SK-N-SH (cell line): ENCODE measurements at regions not wholly inside any gene's neighbourhood (a gene's known extent, or its start where the extent isn't known, plus 50 kb on each side); places are given as distances from the start of the nearest gene placed in this dataset.

Source experiments
- CTCF ChIA-PET: fragments of 300-600, 350-600 bp; formaldehyde crosslinking; extraction: SDS; loops from one replicate; lab custom pipeline; 2021; lab: Yijun Ruan, JAX
- POLR2A ChIA-PET: fragments of 350-600 bp; sonication (Branson Sonifier 250); formaldehyde crosslinking; extraction: SDS; loops from one replicate; lab custom pipeline; 2020; ENCODE audit warnings: antibody characterized with exemption, inconsistent platforms; lab: Yijun Ruan, JAX
- DNase-seq: peaks from one replicate; pipeline ENCODE4 v3.0.0; 2012
- H2AFZ ChIP-seq: fragments of 200-600 bp; sonication (generic); 2 replicates; pipeline ENCODE4 v1.8.1; 2016; ENCODE audit warnings: antibody characterized with exemption, mild to moderate bottlenecking, low read depth
- H3F3A ChIP-seq: fragments of 200-600 bp; sonication (generic); replicated peaks from 2 replicates; pipeline ENCODE3; 2016; ENCODE audit warnings: antibody characterized with exemption, mild to moderate bottlenecking; ENCODE audit not compliant: insufficient read depth
- H3K27ac ChIP-seq, 2 experiments: fragments of 200-500 bp in 1 of 2; fragments of 200-600 bp in 1 of 2; sonication (Bioruptor generic) in 1 of 2; sonication (generic), shearing (Covaris generic) in 1 of 2; 2 replicates each; pipeline versions ENCODE4 v1.5.1 to v1.6.1; 2014 to 2016; ENCODE audit warnings: low read depth in 2 of 2, inconsistent platforms in 1 of 2, low read length in 1 of 2, mild to moderate bottlenecking in 1 of 2, mixed read lengths in 1 of 2
- H3K27me3 ChIP-seq: fragments of 200-600 bp; sonication (generic), shearing (Covaris generic); 2 replicates; pipeline ENCODE4 v1.6.1; 2016; ENCODE audit warnings: mixed run types; ENCODE audit not compliant: insufficient read depth
- H3K36me3 ChIP-seq, 2 experiments: fragments of 200-500 bp in 1 of 2; fragments of 200-600 bp in 1 of 2; sonication (Bioruptor generic) in 1 of 2; sonication (generic) in 1 of 2; replicated peaks in 1 of 2; 2 replicates each; pipeline versions ENCODE3 to v1.5.1; 2014 to 2016; ENCODE audit warnings: low read length in 1 of 2, mild to moderate bottlenecking in 1 of 2; ENCODE audit not compliant: insufficient read depth in 2 of 2, control insufficient read depth in 1 of 2
- H3K4me1 ChIP-seq, 2 experiments: fragments of 200-500 bp in 1 of 2; fragments of 200-600 bp in 1 of 2; sonication (Bioruptor generic) in 1 of 2; sonication (generic), shearing (Covaris generic) in 1 of 2; 2 replicates each; pipeline versions ENCODE4 v1.5.1 to v1.6.1; 2014 to 2016; ENCODE audit warnings: low read depth in 1 of 2, low read length in 1 of 2, mixed run types in 1 of 2; ENCODE audit not compliant: insufficient read depth in 2 of 2, control insufficient read depth in 1 of 2
- H3K4me2 ChIP-seq: fragments of 200-600 bp; sonication (generic), shearing (Covaris generic); 2 replicates; pipeline ENCODE4 v1.6.1; 2017; ENCODE audit warnings: mixed run types
- H3K4me3 ChIP-seq, 2 experiments: fragments of 200-500 bp in 1 of 2; fragments of 200-600 bp in 1 of 2; sonication (Bioruptor generic) in 1 of 2; sonication (generic), shearing (Covaris generic) in 1 of 2; 2 replicates each; pipeline versions ENCODE4 v1.5.1 to v1.8.1; 2014 to 2016; ENCODE audit warnings: low read depth in 2 of 2, inconsistent platforms in 1 of 2, low read length in 1 of 2, mild to moderate bottlenecking in 1 of 2, mixed read lengths in 1 of 2, moderate library complexity in 1 of 2
- H3K79me2 ChIP-seq: fragments of 200-600 bp; sonication (generic); 2 replicates; pipeline ENCODE4 v1.8.1; 2017; ENCODE audit warnings: mild to moderate bottlenecking; ENCODE audit not compliant: insufficient read depth
- H3K9ac ChIP-seq: fragments of 200-600 bp; sonication (generic); 2 replicates; pipeline ENCODE4 v1.6.1; 2017; ENCODE audit warnings: mixed run types
- H3K9me2 ChIP-seq: fragments of 200-600 bp; sonication (generic); 2 replicates; pipeline ENCODE4 v1.6.1; 2017; ENCODE audit warnings: mixed run types
- H3K9me3 ChIP-seq: fragments of 200-600 bp; sonication (generic); 2 replicates; pipeline ENCODE4 v1.6.1; 2017; ENCODE audit warnings: mixed run types, mild to moderate bottlenecking, moderate library complexity
- H4K20me1 ChIP-seq: fragments of 200-600 bp; sonication (generic); 2 replicates; pipeline ENCODE4 v1.6.1; 2017; ENCODE audit warnings: mild to moderate bottlenecking, mixed run types; ENCODE audit not compliant: insufficient read depth
- EZH2phosphoT487 ChIP-seq: fragments of 200-600 bp; sonication (generic); IDR thresholded peaks from 2 replicates; pipeline ENCODE4 v1.6.1; 2017; ENCODE audit warnings: low read depth, mixed run types, mild to moderate bottlenecking, antibody characterized with exemption, moderate library complexity, borderline replicate concordance
- FOXM1 ChIP-seq: IDR thresholded peaks from 2 replicates; pipeline ENCODE4 v1.4.0; 2012; ENCODE audit warnings: low read depth, mild to moderate bottlenecking
- IRF3 ChIP-seq: fragments of 150-350 bp; IDR thresholded peaks from 2 replicates; pipeline ENCODE4 v1.6.1; 2016; ENCODE audit warnings: mild to moderate bottlenecking, low read depth, low read length
- NFIC ChIP-seq: IDR thresholded peaks from 2 replicates; pipeline ENCODE4 v1.4.0; 2012; ENCODE audit warnings: borderline replicate concordance
- RAD21 ChIP-seq: IDR thresholded peaks from 2 replicates; pipeline ENCODE4 v1.6.1; 2012; ENCODE audit warnings: mild to moderate bottlenecking, low read length
- RXRA ChIP-seq: IDR thresholded peaks from 2 replicates; pipeline ENCODE4 v1.4.0; 2012; ENCODE audit warnings: low read depth, mild to moderate bottlenecking, borderline replicate concordance
- SIN3A ChIP-seq: IDR thresholded peaks from 2 replicates; pipeline ENCODE4 v1.6.1; 2012; ENCODE audit warnings: low read depth, mild to moderate bottlenecking, low read length, moderate library complexity, borderline replicate concordance
- SMC3 ChIP-seq: IDR thresholded peaks from 2 replicates; pipeline ENCODE4 v1.6.1; 2012; ENCODE audit warnings: low read depth, low read length, improper control_type of control experiment
- TEAD4 ChIP-seq: IDR thresholded peaks from 2 replicates; pipeline ENCODE4 v1.4.0; 2012; ENCODE audit warnings: mild to moderate bottlenecking, borderline replicate concordance; ENCODE audit not compliant: insufficient read depth
- YY1 ChIP-seq: IDR thresholded peaks from 2 replicates; pipeline ENCODE4 v1.4.0; 2012; ENCODE audit warnings: low read depth, mild to moderate bottlenecking
- TF ChIP-seq, protein P1 (sequence below): fragments of 200-600 bp; sonication (generic); IDR thresholded peaks from 2 replicates; pipeline ENCODE4 v1.6.1; 2017; ENCODE audit warnings: antibody characterized with exemption, mild to moderate bottlenecking, moderate library complexity

GRCh38 chr11:94715225-94715624, 52.9 kb upstream of the AMOTL1 start (continued):
- no peak for TF ChIP-seq YY1
- TF ChIP-seq, protein P1, sequence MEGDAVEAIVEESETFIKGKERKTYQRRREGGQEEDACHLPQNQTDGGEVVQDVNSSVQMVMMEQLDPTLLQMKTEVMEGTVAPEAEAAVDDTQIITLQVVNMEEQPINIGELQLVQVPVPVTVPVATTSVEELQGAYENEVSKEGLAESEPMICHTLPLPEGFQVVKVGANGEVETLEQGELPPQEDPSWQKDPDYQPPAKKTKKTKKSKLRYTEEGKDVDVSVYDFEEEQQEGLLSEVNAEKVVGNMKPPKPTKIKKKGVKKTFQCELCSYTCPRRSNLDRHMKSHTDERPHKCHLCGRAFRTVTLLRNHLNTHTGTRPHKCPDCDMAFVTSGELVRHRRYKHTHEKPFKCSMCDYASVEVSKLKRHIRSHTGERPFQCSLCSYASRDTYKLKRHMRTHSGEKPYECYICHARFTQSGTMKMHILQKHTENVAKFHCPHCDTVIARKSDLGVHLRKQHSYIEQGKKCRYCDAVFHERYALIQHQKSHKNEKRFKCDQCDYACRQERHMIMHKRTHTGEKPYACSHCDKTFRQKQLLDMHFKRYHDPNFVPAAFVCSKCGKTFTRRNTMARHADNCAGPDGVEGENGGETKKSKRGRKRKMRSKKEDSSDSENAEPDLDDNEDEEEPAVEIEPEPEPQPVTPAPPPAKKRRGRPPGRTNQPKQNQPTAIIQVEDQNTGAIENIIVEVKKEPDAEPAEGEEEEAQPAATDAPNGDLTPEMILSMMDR, result no peak

DNA sequence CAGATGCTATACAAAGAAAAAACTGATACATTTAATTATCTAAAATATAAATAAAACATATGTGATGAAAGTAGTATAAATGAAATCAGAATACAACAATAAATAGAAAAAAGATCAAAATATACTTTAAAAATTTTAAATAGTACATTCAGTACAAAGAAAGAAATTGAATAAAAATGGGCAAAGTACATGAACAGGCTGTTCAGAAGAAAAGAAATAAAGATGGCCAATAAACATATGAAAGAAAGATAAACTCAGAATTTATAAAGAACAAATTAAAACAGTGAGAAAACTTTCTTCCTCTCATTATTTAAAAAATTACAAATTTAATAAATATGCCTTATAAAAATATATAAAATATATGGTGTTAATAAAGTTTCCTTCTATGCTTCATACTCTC, 50.5 kb upstream of the AMOTL1 start:
- no peak for DNase-seq
- no peaks in the 10 kb centered on the region for H3F3A ChIP-seq
- H3K27me3 ChIP-seq, result no peaks in the 10 kb centered on the region
- H3K9me3 ChIP-seq, result peaks cover 6% of the 10 kb centered on the region; the same call in 1 of the 2 replicates
- no peak overlapping the region for H3K9ac ChIP-seq
- no peaks in the 10 kb centered on the region for H3K79me2 ChIP-seq
- no peaks in the 10 kb centered on the region for H3K36me3 ChIP-seq
- ChIA-PET CTCF (interaction anchor here (0.9 kb wide), 1 partner anchor 94 kb away, joined by 4 read pairs; no protein-coding TSS in a partner anchor), POLR2A (no interaction called here)
- no peaks in the 10 kb centered on the region; the same call in 1 of the 2 replicates for H3K9me2 ChIP-seq
- H3K27ac ChIP-seq, result no peak overlapping the region
- no peak overlapping the region for H3K4me2 ChIP-seq
- TF ChIP-seq IRF3 (no peak), SMC3 (no peak), FOXM1 (no peak), SIN3A (no peak), EZH2phosphoT487 (no peak), YY1 (no peak), TEAD4 (no peak), NFIC (no peak), RAD21 (no peak), RXRA (no peak)
- TF ChIP-seq, protein P1, result no peak
- no peak overlapping the region for H2AFZ ChIP-seq
- no peak overlapping the region for H3K4me3 ChIP-seq
- H3K4me1 ChIP-seq, result no peaks in the 10 kb centered on the region
- no peaks in the 10 kb centered on the region for H4K20me1 ChIP-seq
